ENCODE measurements at regions not wholly inside any gene's neighbourhood (a gene's known extent, or its start where the extent isn't known, plus 50 kb on each side); places are given as distances from the start of the nearest gene placed in this dataset.

GRCh38 chr3:102664126-102664525 is 229.3 kb downstream of the ZPLD1 start:
- H3K4me3 ChIP-seq = no peak overlapping the region
- 84 to 91% (median 86%) methylated on average over 5 to 6 of the region's 6 CpGs for WGBS, 4 donors
- intact Hi-C loops (cut with DNase I) = no loop called here
- no peaks in the 10 kb centered on the region for H3K36me3 ChIP-seq (replicated peaks in 1 of 2)
- DNase-seq = no peak
- no peaks in the 10 kb centered on the region for H3K27me3 ChIP-seq
- H3K4me1 ChIP-seq (replicated peaks in 1 of 2) = no peaks in the 10 kb centered on the region
- TF ChIP-seq CTCF (IDR thresholded peaks at IDR 0.05) = no peak
- TF ChIP-seq POLR2A (IDR thresholded peaks at IDR 0.05) = no peak
- no peak overlapping the region for H3K27ac ChIP-seq
- H3K9me3 ChIP-seq (replicated peaks in 1 of 3) = no peaks in the 10 kb centered on the region

GRCh38 chr3:102665183-102665582 is 230.4 kb downstream of the ZPLD1 start:
- WGBS, 4 donors = 67 to 84% (median 71%) methylated on average over 4 of the region's 4 CpGs
- intact Hi-C loops (cut with DNase I) = no loop called here
- no peaks in the 10 kb centered on the region for H3K27me3 ChIP-seq
- TF ChIP-seq CTCF (IDR thresholded peaks at IDR 0.05) (no peak), POLR2A (IDR thresholded peaks at IDR 0.05) (no peak)
- H3K4me3 ChIP-seq = no peak overlapping the region
- no peaks in the 10 kb centered on the region for H3K4me1 ChIP-seq (replicated peaks in 1 of 2)
- no peak overlapping the region for H3K27ac ChIP-seq
- no peaks in the 10 kb centered on the region for H3K9me3 ChIP-seq (replicated peaks in 1 of 3)
- H3K36me3 ChIP-seq (replicated peaks in 1 of 2) = no peaks in the 10 kb centered on the region
- no peak for DNase-seq

GRCh38 chr3:102668247-102668646 is 233.4 kb downstream of the ZPLD1 start:
- no peak overlapping the region for H3K4me3 ChIP-seq
- H3K27me3 ChIP-seq = no peaks in the 10 kb centered on the region
- no peak for DNase-seq
- intact Hi-C loops (cut with DNase I) = no loop called here
- H3K4me1 ChIP-seq (replicated peaks in 1 of 2) = no peaks in the 10 kb centered on the region
- H3K36me3 ChIP-seq (replicated peaks in 1 of 2) = no peaks in the 10 kb centered on the region
- WGBS, 4 donors = 70 to 81% (median 77%) methylated on average over 4 of the region's 4 CpGs
- H3K27ac ChIP-seq = no peak overlapping the region
- H3K9me3 ChIP-seq (replicated peaks in 1 of 3) = no peaks in the 10 kb centered on the region
- TF ChIP-seq CTCF (IDR thresholded peaks at IDR 0.05) = no peak
- no peak for TF ChIP-seq POLR2A (IDR thresholded peaks at IDR 0.05)

GRCh38 chr3:102670986-102671385 is 236.2 kb downstream of the ZPLD1 start:
- no peak for DNase-seq
- H3K27ac ChIP-seq = no peak overlapping the region
- no peaks in the 10 kb centered on the region for H3K9me3 ChIP-seq (replicated peaks in 1 of 3)
- H3K36me3 ChIP-seq (replicated peaks in 1 of 2) = no peaks in the 10 kb centered on the region
- no peaks in the 10 kb centered on the region for H3K27me3 ChIP-seq
- intact Hi-C loops (cut with DNase I) = no loop called here
- 74 to 79% (median 75%) methylated on average over 2 of the region's 2 CpGs for WGBS, 4 donors
- no peak overlapping the region for H3K4me3 ChIP-seq
- H3K4me1 ChIP-seq (replicated peaks in 1 of 2) = no peaks in the 10 kb centered on the region
- TF ChIP-seq POLR2A (IDR thresholded peaks at IDR 0.05) = no peak
- no peak for TF ChIP-seq CTCF (IDR thresholded peaks at IDR 0.05)
